Tibial nerve (tissue), 4 donors: ENCODE measurements at regions not wholly inside any gene's neighbourhood (a gene's known extent, or its start where the extent isn't known, plus 50 kb on each side); places are given as distances from the start of the nearest gene placed in this dataset.

Source experiments
- DNase-seq, 2 donors: peaks; one replicate each; pipeline ENCODE4 v3.0.0-alpha.2; 2019; ENCODE audit warnings: low spot score in 2 of 2
- H3K27ac ChIP-seq, 4 donors: fragments of 200-600 bp; sonication (generic) in 3 of 4; one replicate each; pipeline ENCODE4 v1.5.1; 2017 to 2019; ENCODE audit warnings: mild to moderate bottlenecking in 1 of 4
- H3K27me3 ChIP-seq, 2 donors: fragments of 200-600 bp; sonication (generic) in 1 of 2; one replicate each; pipeline versions ENCODE4 v1.5.1 to v1.6.0; 2017 to 2019
- H3K36me3 ChIP-seq, 3 donors: fragments of 200-600 bp; sonication (generic); one replicate each; pipeline ENCODE4 v1.5.1; 2018 to 2019
- H3K4me1 ChIP-seq, 4 donors: fragments of 200-600 bp; sonication (generic) in 3 of 4; one replicate each; pipeline ENCODE4 v1.5.1; 2017 to 2019
- H3K4me3 ChIP-seq, 4 donors: fragments of 200-600 bp; sonication (generic) in 3 of 4; one replicate each; pipeline ENCODE4 v1.5.1; 2017 to 2019; ENCODE audit warnings: mild to moderate bottlenecking in 1 of 4, moderate library complexity in 1 of 4
- H3K9me3 ChIP-seq, 4 donors: fragments of 200-600 bp; sonication (generic) in 3 of 4; one replicate each; pipeline ENCODE4 v1.5.1; 2017 to 2019
- EP300 ChIP-seq, 2 donors: sonication (generic); formaldehyde crosslinking; IDR thresholded peaks; one replicate each; pipeline ENCODE4 v1.6.1; 2017; ENCODE audit warnings: antibody characterized with exemption in 2 of 2, mild to moderate bottlenecking in 1 of 2
- POLR2A ChIP-seq, 2 donors: fragments of 450-650 bp; IDR thresholded peaks; one replicate each; pipeline ENCODE4 v1.6.1; 2017; ENCODE audit warnings: antibody characterized with exemption in 2 of 2, mild to moderate bottlenecking in 2 of 2, moderate library complexity in 2 of 2
- WGBS, 2 donors: methylation state at CpG; one replicate each; pipeline ENCODE4 v1.1.5; 2018; 5-methylcytosine and 5-hydroxymethylcytosine counted together
- TF ChIP-seq, protein P1 (sequence below), 5 experiments: fragments of 200-600 bp in 3 of 5; fragments of 450-650 bp in 2 of 5; sonication (generic) in 3 of 5; IDR thresholded peaks; one replicate each; pipeline ENCODE4 v1.5.1; 2016 to 2019; ENCODE audit warnings: antibody characterized with exemption in 5 of 5, mild to moderate bottlenecking in 3 of 5, moderate library complexity in 2 of 5

DNA sequence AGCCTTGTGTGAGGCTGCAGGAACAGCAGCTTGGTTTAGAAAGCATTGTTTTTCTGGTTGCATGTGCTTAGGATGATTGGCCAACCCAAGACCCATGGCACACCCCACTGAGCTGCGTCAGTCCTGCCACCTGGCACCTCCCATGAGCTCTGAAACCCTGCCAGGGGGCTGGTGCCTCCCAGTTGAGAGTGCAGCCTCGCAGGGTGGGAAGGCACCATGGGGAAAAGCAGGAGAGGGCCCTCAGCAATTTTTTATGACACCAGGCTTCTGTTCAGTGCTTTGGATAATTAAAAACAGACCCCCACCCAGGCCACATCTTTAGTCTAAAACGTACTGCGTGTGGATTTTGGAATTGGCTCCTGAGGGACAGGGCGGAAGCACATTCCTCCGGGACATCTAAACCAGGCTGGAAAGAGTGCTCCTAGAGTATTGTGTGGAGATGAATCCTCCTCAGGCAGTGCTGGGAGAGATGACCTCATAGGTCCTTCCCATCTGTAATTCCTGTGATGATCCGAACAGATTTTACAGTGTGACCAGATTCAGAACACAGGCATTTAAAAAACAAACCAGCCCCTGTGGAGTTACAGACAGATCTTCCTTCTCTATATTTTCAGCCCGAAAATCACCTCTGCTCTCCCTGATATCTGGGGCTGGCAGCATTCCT lies 438.3 kb downstream of the ZNF521 start:
- no peak overlapping the region for H3K27ac ChIP-seq
- no peak for DNase-seq
- no peak for TF ChIP-seq POLR2A (IDR thresholded peaks at IDR 0.05)
- TF ChIP-seq, protein P1, sequence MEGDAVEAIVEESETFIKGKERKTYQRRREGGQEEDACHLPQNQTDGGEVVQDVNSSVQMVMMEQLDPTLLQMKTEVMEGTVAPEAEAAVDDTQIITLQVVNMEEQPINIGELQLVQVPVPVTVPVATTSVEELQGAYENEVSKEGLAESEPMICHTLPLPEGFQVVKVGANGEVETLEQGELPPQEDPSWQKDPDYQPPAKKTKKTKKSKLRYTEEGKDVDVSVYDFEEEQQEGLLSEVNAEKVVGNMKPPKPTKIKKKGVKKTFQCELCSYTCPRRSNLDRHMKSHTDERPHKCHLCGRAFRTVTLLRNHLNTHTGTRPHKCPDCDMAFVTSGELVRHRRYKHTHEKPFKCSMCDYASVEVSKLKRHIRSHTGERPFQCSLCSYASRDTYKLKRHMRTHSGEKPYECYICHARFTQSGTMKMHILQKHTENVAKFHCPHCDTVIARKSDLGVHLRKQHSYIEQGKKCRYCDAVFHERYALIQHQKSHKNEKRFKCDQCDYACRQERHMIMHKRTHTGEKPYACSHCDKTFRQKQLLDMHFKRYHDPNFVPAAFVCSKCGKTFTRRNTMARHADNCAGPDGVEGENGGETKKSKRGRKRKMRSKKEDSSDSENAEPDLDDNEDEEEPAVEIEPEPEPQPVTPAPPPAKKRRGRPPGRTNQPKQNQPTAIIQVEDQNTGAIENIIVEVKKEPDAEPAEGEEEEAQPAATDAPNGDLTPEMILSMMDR (IDR thresholded peaks at IDR 0.05): no peak
- no peak for TF ChIP-seq EP300 (IDR thresholded peaks at IDR 0.05)

DNA sequence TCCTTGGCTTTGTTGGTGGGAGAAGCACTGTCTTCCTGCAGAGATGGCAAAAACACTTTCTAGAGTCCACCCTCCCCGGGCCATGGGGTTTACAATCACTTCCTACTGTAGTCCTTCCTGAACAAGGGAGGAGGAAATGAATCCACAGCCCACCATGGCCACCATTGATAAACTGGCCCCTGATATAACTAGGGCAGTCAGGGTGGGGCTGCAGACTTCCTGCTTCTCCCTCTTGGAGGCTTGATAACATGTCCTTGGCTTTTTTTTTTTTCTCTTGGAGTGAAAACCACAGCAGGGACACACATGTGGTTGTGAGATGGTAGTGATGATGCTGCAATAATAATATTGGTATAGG lies 437.8 kb downstream of the ZNF521 start:
- Histone ChIP-seq H3K27ac (no peak overlapping the region), H3K4me3 (no peak overlapping the region), H3K9me3 (no peaks in the 10 kb centered on the region), H3K27me3 (no peaks in the 10 kb centered on the region), H3K4me1 (peaks cover 0 to 3% (median 0%) of the 10 kb centered on the region in 4 donors), H3K36me3 (no peaks in the 10 kb centered on the region)
- TF ChIP-seq EP300 (IDR thresholded peaks at IDR 0.05): no peak
- TF ChIP-seq, protein P1 (IDR thresholded peaks at IDR 0.05): no peak
- no peak for TF ChIP-seq POLR2A (IDR thresholded peaks at IDR 0.05)
- 29 to 55% methylated on average over 1 of the region's 1 CpG for WGBS, 2 donors
- DNase-seq: no peak

More for the DNA sequence above, 438.3 kb downstream of the ZNF521 start:
- no peaks in the 10 kb centered on the region for H3K36me3 ChIP-seq
- 66 to 68% methylated on average over 8 of the region's 8 CpGs for WGBS, 2 donors
- H3K27me3 ChIP-seq: no peaks in the 10 kb centered on the region
- no peak overlapping the region for H3K4me3 ChIP-seq
- no peaks in the 10 kb centered on the region for H3K9me3 ChIP-seq
- peaks cover 0 to 3% (median 0%) of the 10 kb centered on the region in 4 donors for H3K4me1 ChIP-seq

DNA sequence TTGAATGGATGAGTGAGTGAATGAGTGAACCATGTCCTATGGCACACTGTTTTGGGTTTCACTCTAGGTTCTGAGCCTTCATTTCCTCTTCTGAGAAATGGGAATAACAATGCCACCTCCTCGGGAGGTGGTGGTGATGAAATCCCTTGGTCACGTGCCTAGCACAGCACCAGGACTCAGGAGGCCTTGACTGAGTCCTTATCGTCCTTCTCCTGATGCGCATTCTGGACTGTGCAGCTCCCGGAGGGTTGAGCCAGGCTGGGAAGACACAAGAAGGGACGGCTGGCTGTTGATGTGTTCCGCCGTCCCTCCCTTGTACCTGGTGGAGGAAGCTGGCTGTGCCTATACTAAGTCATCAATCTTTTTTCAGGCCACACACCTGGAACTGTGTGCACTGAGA lies 437.3 kb downstream of the ZNF521 start:
- Histone ChIP-seq H3K36me3 (no peaks in the 10 kb centered on the region), H3K4me1 (peaks cover 0 to 3% (median 0%) of the 10 kb centered on the region in 4 donors), H3K27ac (no peak overlapping the region), H3K9me3 (no peaks in the 10 kb centered on the region), H3K4me3 (no peak overlapping the region), H3K27me3 (no peaks in the 10 kb centered on the region)
- WGBS, 2 donors: 90 to 93% methylated on average over 8 of the region's 8 CpGs
- no peak for DNase-seq
- TF ChIP-seq POLR2A (IDR thresholded peaks at IDR 0.05): no peak
- no peak for TF ChIP-seq EP300 (IDR thresholded peaks at IDR 0.05)
- TF ChIP-seq, protein P1 (IDR thresholded peaks at IDR 0.05): no peak

DNA sequence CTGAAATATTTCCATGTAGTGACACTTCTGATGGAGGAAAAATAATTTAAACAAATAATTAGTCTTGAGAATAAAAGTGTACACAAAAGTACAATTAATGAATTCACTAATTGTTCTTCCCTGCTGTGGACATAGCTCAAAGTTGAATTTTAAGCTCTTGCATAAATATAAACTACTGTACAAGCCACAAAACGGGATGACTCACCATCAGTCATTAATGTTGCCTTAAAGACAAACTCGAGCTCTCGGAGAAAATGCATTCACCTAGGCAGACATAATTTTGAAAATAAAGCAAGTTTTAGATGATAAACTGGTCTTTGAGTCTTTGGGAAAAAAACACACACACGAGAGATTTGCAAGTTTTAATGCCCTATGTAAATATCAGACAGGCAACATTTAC lies 436.4 kb downstream of the ZNF521 start:
- TF ChIP-seq EP300 (IDR thresholded peaks at IDR 0.05) (no peak), POLR2A (IDR thresholded peaks at IDR 0.05) (no peak)
- TF ChIP-seq, protein P1 (IDR thresholded peaks at IDR 0.05): no peak
- Histone ChIP-seq H3K4me1 (peaks cover 0 to 3% (median 0%) of the 10 kb centered on the region in 4 donors), H3K36me3 (no peaks in the 10 kb centered on the region), H3K4me3 (no peak overlapping the region), H3K27me3 (no peaks in the 10 kb centered on the region), H3K9me3 (no peaks in the 10 kb centered on the region), H3K27ac (no peak overlapping the region)
- 62 to 65% methylated on average over 4 of the region's 4 CpGs for WGBS, 2 donors
- no peak for DNase-seq

DNA sequence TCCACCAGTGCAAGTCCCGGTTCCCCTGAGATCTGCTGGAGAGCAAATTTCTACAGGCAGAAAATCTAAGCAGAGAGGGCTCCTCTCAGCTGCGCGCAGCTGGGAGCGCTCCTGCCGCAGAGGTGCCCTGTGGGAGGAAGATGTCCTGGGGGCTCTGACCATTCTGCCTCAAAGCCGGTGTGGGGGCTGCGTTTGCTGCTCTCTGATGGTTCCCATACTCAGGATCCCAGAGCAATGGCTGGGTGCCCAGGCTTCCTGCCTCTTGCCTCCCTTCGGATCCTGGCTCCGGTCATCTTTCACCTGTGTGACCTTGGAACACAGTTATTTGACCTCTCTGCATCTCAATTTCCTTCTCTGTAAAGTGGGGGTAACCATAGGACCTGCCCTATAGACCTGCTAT lies 434.2 kb downstream of the ZNF521 start:
- Histone ChIP-seq H3K4me1 (peaks cover 0 to 3% (median 0%) of the 10 kb centered on the region in 4 donors), H3K9me3 (no peaks in the 10 kb centered on the region), H3K4me3 (no peak overlapping the region), H3K27ac (no peak overlapping the region), H3K36me3 (no peaks in the 10 kb centered on the region), H3K27me3 (no peaks in the 10 kb centered on the region)
- DNase-seq: no peak
- WGBS, 2 donors: 55 to 56% methylated on average over 7 to 8 of the region's 9 CpGs
- TF ChIP-seq, protein P1 (IDR thresholded peaks at IDR 0.05): no peak
- TF ChIP-seq POLR2A (IDR thresholded peaks at IDR 0.05) (no peak), EP300 (IDR thresholded peaks at IDR 0.05) (no peak)
